H1 (cell line): ENCODE measurements at regions not wholly inside any gene's neighbourhood (a gene's known extent, or its start where the extent isn't known, plus 50 kb on each side); places are given as distances from the start of the nearest gene placed in this dataset.

Experiments used
- CTCF ChIA-PET: fragments of 300-600 bp; sonication (Branson Sonifier 250); formaldehyde crosslinking; loops from one replicate; lab custom pipeline; 2021; ENCODE audit not compliant: partially characterized antibody; lab: Charles Lee
- POLR2A ChIA-PET: fragments of 300-600 bp; sonication (Branson Sonifier 250); formaldehyde crosslinking; loops from one replicate; lab custom pipeline; 2021; ENCODE audit warnings: inconsistent platforms; ENCODE audit not compliant: partially characterized antibody; lab: Charles Lee
- DNase-seq, 2 experiments: peaks; one replicate each; pipeline versions ENCODE4 v3.0.0 to v3.0.0-alpha.2; 2010 to 2022; ENCODE audit warnings: low spot score in 2 of 2, low read depth in 1 of 2, mixed read lengths in 1 of 2
- FAIRE-seq: peaks from 2 replicates; lab custom pipeline; 2011; peaks lifted over from hg19 to GRCh38; lab: Jason Lieb, UNC
- H2AFZ ChIP-seq: 2 replicates; pipeline ENCODE4 v1.8.1; 2012; ENCODE audit warnings: low read length, inconsistent platforms
- H2AK5ac ChIP-seq: 2 replicates; pipeline ENCODE4 v1.6.1; 2013; ENCODE audit warnings: low read depth, low read length
- H2BK120ac ChIP-seq: replicated peaks from 2 replicates; pipeline ENCODE3; 2013; ENCODE audit warnings: low read depth, low read length, inconsistent platforms
- H2BK12ac ChIP-seq: 2 replicates; pipeline ENCODE4 v1.6.1; 2013; ENCODE audit warnings: low read depth, low read length
- H2BK15ac ChIP-seq: 2 replicates; pipeline ENCODE4 v1.6.1; 2013; ENCODE audit warnings: low read length
- H2BK20ac ChIP-seq: 2 replicates; pipeline ENCODE4 v1.6.1; 2013; ENCODE audit warnings: low read length
- H2BK5ac ChIP-seq: 2 replicates; pipeline ENCODE4 v1.6.1; 2013; ENCODE audit warnings: low read depth, low read length
- H3K14ac ChIP-seq: 2 replicates; pipeline ENCODE4 v1.6.1; 2013; ENCODE audit warnings: inconsistent platforms; ENCODE audit not compliant: insufficient read length
- H3K18ac ChIP-seq: 2 replicates; pipeline ENCODE4 v1.6.1; 2013; ENCODE audit warnings: low read length; ENCODE audit errors: extremely low read depth
- H3K23ac ChIP-seq: 2 replicates; pipeline ENCODE4 v1.6.1; 2013; ENCODE audit warnings: inconsistent platforms; ENCODE audit not compliant: insufficient read length
- H3K23me2 ChIP-seq: 2 replicates; pipeline ENCODE4 v1.6.1; 2013; ENCODE audit warnings: low read depth, low read length
- H3K27ac ChIP-seq: 2 replicates; pipeline ENCODE4 v1.6.1; 2011; ENCODE audit warnings: low read depth, low read length, inconsistent platforms
- H3K27me3 ChIP-seq, 4 experiments: replicated peaks in 1 of 4; 1 replicate in 1 of 4; 2 replicates in 3 of 4; pipeline versions ENCODE4 v1.6.1 to v1.8.1; 2011 to 2013; ENCODE audit warnings: low read length in 3 of 4, mild to moderate bottlenecking in 3 of 4, inconsistent platforms in 2 of 4, mixed read lengths in 2 of 4, moderate library complexity in 1 of 4; ENCODE audit not compliant: control insufficient read depth in 3 of 4, insufficient read depth in 3 of 4; ENCODE audit errors: extremely low read depth in 1 of 4
- H3K36me3 ChIP-seq, 4 experiments: 2 replicates each; pipeline versions ENCODE4 v1.6.1 to v1.8.1; 2011 to 2013; ENCODE audit warnings: mild to moderate bottlenecking in 4 of 4, low read length in 3 of 4, moderate library complexity in 2 of 4, control low read depth in 1 of 4, inconsistent platforms in 1 of 4; ENCODE audit not compliant: insufficient read depth in 4 of 4, control insufficient read depth in 2 of 4
- H3K4ac ChIP-seq: replicated peaks from 2 replicates; pipeline ENCODE3; 2013; ENCODE audit warnings: low read length, low read depth, mixed read lengths, inconsistent platforms; ENCODE audit not compliant: insufficient read length
- H3K4me1 ChIP-seq, 4 experiments: replicated peaks in 1 of 4; 1 replicate in 1 of 4; 2 replicates in 3 of 4; pipeline versions ENCODE4 v1.6.1 to v1.8.1; 2011 to 2013; ENCODE audit warnings: low read length in 3 of 4, inconsistent platforms in 2 of 4, mixed read lengths in 1 of 4; ENCODE audit not compliant: insufficient read depth in 4 of 4, control insufficient read depth in 3 of 4
- H3K4me2 ChIP-seq, 2 experiments: 2 replicates each; pipeline versions ENCODE4 v1.6.1 to v1.8.1; 2011 to 2013; ENCODE audit warnings: low read depth in 2 of 2, low read length in 2 of 2, control low read depth in 1 of 2, inconsistent platforms in 1 of 2, mild to moderate bottlenecking in 1 of 2; ENCODE audit not compliant: insufficient read depth in 1 of 2
- H3K4me3 ChIP-seq, 4 experiments: fragments of 200-600, 300-600 bp in 1 of 4; sonication (generic), shearing (Covaris generic), sonication (Bioruptor Twin) in 1 of 4; 2 replicates each; pipeline versions ENCODE4 v1.5.1 to v1.8.1; 2011 to 2016; ENCODE audit warnings: low read length in 4 of 4, low read depth in 3 of 4, control low read depth in 2 of 4, inconsistent platforms in 2 of 4, mild to moderate bottlenecking in 2 of 4, mixed read lengths in 1 of 4, moderate library complexity in 1 of 4; ENCODE audit not compliant: insufficient read depth in 2 of 4; ENCODE audit errors: extremely low read depth in 1 of 4
- H3K56ac ChIP-seq: replicated peaks from 2 replicates; pipeline ENCODE3; 2013; ENCODE audit warnings: low read depth, mild to moderate bottlenecking, mixed read lengths, low read length, inconsistent platforms; ENCODE audit not compliant: insufficient read length
- H3K79me1 ChIP-seq: 2 replicates; pipeline ENCODE4 v1.6.1; 2013; ENCODE audit warnings: low read depth, low read length, control low read depth
- H3K79me2 ChIP-seq, 2 experiments: 2 replicates each; pipeline versions ENCODE4 v1.6.1 to v1.8.1; 2012 to 2013; ENCODE audit warnings: low read length in 2 of 2, mild to moderate bottlenecking in 2 of 2, inconsistent platforms in 1 of 2; ENCODE audit not compliant: insufficient read depth in 2 of 2, control insufficient read depth in 1 of 2
- H3K9ac ChIP-seq, 4 experiments: replicated peaks in 1 of 4; 1 replicate in 1 of 4; 2 replicates in 3 of 4; pipeline versions ENCODE4 v1.6.1 to v1.8.1; 2011 to 2013; ENCODE audit warnings: low read depth in 3 of 4, low read length in 3 of 4, control low read depth in 2 of 4, mild to moderate bottlenecking in 2 of 4, moderate library complexity in 2 of 4, inconsistent platforms in 1 of 4; ENCODE audit errors: extremely low read depth in 1 of 4
- H3K9me3 ChIP-seq, 2 experiments: 2 replicates each; pipeline versions ENCODE4 v1.6.1 to v1.8.1; 2012 to 2013; ENCODE audit warnings: mild to moderate bottlenecking in 2 of 2, moderate library complexity in 2 of 2, control low read depth in 1 of 2, inconsistent platforms in 1 of 2, low read depth in 1 of 2, low read length in 1 of 2, mixed read lengths in 1 of 2; ENCODE audit not compliant: insufficient read depth in 2 of 2
- H4K20me1 ChIP-seq, 2 experiments: replicated peaks in 1 of 2; 2 replicates each; pipeline versions ENCODE3 to v1.8.1; 2011 to 2013; ENCODE audit warnings: inconsistent platforms in 2 of 2, low read length in 2 of 2, mild to moderate bottlenecking in 1 of 2; ENCODE audit not compliant: insufficient read depth in 2 of 2, control insufficient read depth in 1 of 2
- H4K5ac ChIP-seq: 2 replicates; pipeline ENCODE4 v1.6.1; 2013; ENCODE audit warnings: low read length, low read depth, mixed read lengths, inconsistent platforms; ENCODE audit not compliant: insufficient read length
- H4K8ac ChIP-seq: 2 replicates; pipeline ENCODE4 v1.8.0; 2013; ENCODE audit warnings: mild to moderate bottlenecking, moderate library complexity, low read length, inconsistent platforms; ENCODE audit not compliant: insufficient read depth; ENCODE audit errors: extremely low read depth
- H4K91ac ChIP-seq: replicated peaks from 2 replicates; pipeline ENCODE3; 2013; ENCODE audit warnings: low read length, mixed read lengths, inconsistent platforms; ENCODE audit not compliant: insufficient read length
- BRCA1 ChIP-seq: IDR thresholded peaks from 2 replicates; pipeline ENCODE4 v1.6.1; 2012; ENCODE audit warnings: low read depth, low read length, improper control_type of control experiment
- CBX8 ChIP-seq: fragments of 300-800, 300-1000 bp; sonication (generic); IDR thresholded peaks from 2 replicates; pipeline ENCODE4 v1.7.1; 2016; ENCODE audit warnings: low read depth, low read length, borderline replicate concordance
- CHD2 ChIP-seq: IDR thresholded peaks from 2 replicates; pipeline ENCODE4 v1.6.1; 2012; ENCODE audit warnings: low read length, improper control_type of control experiment
- CREB1 ChIP-seq: IDR thresholded peaks from 2 replicates; pipeline ENCODE4 v1.6.1; 2012; ENCODE audit warnings: inconsistent platforms
- EZH2 ChIP-seq: fragments of 200-600 bp; sonication (generic); IDR thresholded peaks from 2 replicates; pipeline ENCODE4 v1.7.1; 2012; ENCODE audit warnings: low read depth, mild to moderate bottlenecking, moderate library complexity, low read length, inconsistent platforms; ENCODE audit not compliant: severe bottlenecking
- HDAC2 ChIP-seq, 2 experiments: fragments of 300-600 bp in 1 of 2; sonication (generic) in 1 of 2; IDR thresholded peaks; 2 replicates each; pipeline ENCODE4 v1.6.1; 2011 to 2012; ENCODE audit warnings: low read depth in 2 of 2, low read length in 2 of 2, mild to moderate bottlenecking in 2 of 2, moderate library complexity in 2 of 2, borderline replicate concordance in 1 of 2, inconsistent platforms in 1 of 2
- KDM5A ChIP-seq: fragments of 200-600 bp; IDR thresholded peaks from 2 replicates; pipeline ENCODE4 v1.7.1; 2012; ENCODE audit warnings: mild to moderate bottlenecking, low read length, inconsistent platforms, mixed read lengths
- MAFK ChIP-seq: IDR thresholded peaks from 2 replicates; pipeline ENCODE4 v1.6.1; 2012; ENCODE audit warnings: low read depth, mild to moderate bottlenecking, improper control_type of control experiment, low read length
- POLR2AphosphoS5 ChIP-seq: IDR thresholded peaks from 2 replicates; pipeline ENCODE4 v1.6.1; 2011; ENCODE audit warnings: low read depth, low read length
- RFX5 ChIP-seq: IDR thresholded peaks from 2 replicates; pipeline ENCODE4 v1.6.1; 2011; ENCODE audit warnings: low read depth, low read length, improper control_type of control experiment, borderline replicate concordance
- SIN3A ChIP-seq, 2 experiments: IDR thresholded peaks in 1 of 2; conservative IDR thresholded peaks in 1 of 2; 2 replicates each; pipeline ENCODE4 v1.6.1; 2011 to 2012; ENCODE audit warnings: low read length in 2 of 2, improper control_type of control experiment in 1 of 2, low read depth in 1 of 2, mild to moderate bottlenecking in 1 of 2
- SIX5 ChIP-seq: IDR thresholded peaks from 2 replicates; pipeline ENCODE4 v1.6.1; 2011; ENCODE audit warnings: mild to moderate bottlenecking, low read depth, low read length
- SP1 ChIP-seq: IDR thresholded peaks from 2 replicates; pipeline ENCODE4 v1.6.1; 2011; ENCODE audit warnings: low read depth, low read length
- SP4 ChIP-seq: IDR thresholded peaks from 2 replicates; pipeline ENCODE4 v1.6.1; 2012; ENCODE audit warnings: low read length, inconsistent platforms
- SRF ChIP-seq: IDR thresholded peaks from 2 replicates; pipeline ENCODE4 v1.6.1; 2011; ENCODE audit warnings: mild to moderate bottlenecking, low read depth, low read length, moderate library complexity
- TAF1 ChIP-seq: IDR thresholded peaks from 2 replicates; pipeline ENCODE4 v1.6.1; 2011; ENCODE audit warnings: mild to moderate bottlenecking, low read depth, low read length
- TCF12 ChIP-seq: IDR thresholded peaks from 2 replicates; pipeline ENCODE4 v1.6.1; 2011; ENCODE audit warnings: low read depth, mild to moderate bottlenecking, low read length
- WGBS, 2 experiments: shearing (Covaris generic) in 1 of 2; methylation state at CpG; one replicate each; pipeline versions ENCODE4 v1.1.6 to v1.1.7; 2013 to 2015; ENCODE audit warnings: low lambda C conversion rate in 2 of 2, mixed read lengths in 2 of 2, inconsistent platforms in 1 of 2, low coverage in 1 of 2, missing lambda C conversion rate in 1 of 2; ENCODE audit not compliant: insufficient replicate concordance in 2 of 2, insufficient coverage in 1 of 2, insufficient read length in 1 of 2; ENCODE audit errors: extremely low coverage in 1 of 2, missing lambda C conversion rate in 1 of 2; 5-methylcytosine and 5-hydroxymethylcytosine counted together

DNA sequence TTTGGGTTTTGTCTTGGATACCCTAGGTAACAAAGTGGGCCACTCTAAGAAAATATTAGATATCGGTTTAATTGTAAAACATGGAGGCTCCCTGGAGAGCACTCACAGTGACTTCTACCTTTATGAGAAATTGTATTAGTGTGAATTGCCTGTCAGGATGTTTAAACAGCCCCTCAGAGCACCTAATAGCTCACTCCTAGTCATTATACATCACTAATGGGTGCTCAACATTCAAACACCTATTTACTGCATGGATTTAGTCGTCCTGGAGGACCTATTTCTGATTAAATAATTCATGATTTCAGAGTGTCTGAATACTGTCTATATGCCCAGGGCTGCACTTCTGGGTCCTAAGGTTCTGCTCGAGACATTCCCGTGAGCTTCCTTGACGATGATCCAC, 430.2 kb upstream of the EEF2KMT start:
- FAIRE-seq: no peak
- CTCF ChIA-PET: interaction anchor here (0.6 to 2.3 kb wide), 4 partner anchors 8 to 105 kb away, joined by 3 to 5 read pairs (median 3); no protein-coding TSS in a partner anchor
- 91% methylated on average over 5 of the region's 5 CpGs; no CpG with 5 or more reads in 1 of the 2 experiments for WGBS, 2 experiments
- TF ChIP-seq TCF12 (no peak), CBX8 (no peak), POLR2AphosphoS5 (no peak), SIN3A (conservative IDR thresholded peaks at IDR 0.05 in 1 of 2, IDR thresholded peaks at IDR 0.05 in 1 of 2; ENCODE audit: low read depth in 1 of 2, low read length in 2 of 2) (no peak), SIX5 (no peak), SP1 (no peak), CREB1 (no peak), CHD2 (no peak), RFX5 (no peak), TAF1 (no peak), SRF (no peak), HDAC2 (IDR thresholded peaks at IDR 0.05; ENCODE audit: borderline replicate concordance in 1 of 2, low read depth in 2 of 2, low read length in 2 of 2) (no peak), KDM5A (no peak), SP4 (no peak), MAFK (no peak), BRCA1 (no peak), EZH2 (no peak)

More for the DNA sequence above, 430.2 kb upstream of the EEF2KMT start:
- Histone ChIP-seq H3K27ac (no peak overlapping the region), H4K8ac (peak overlapping the region; percentile 57; the same call in 1 of the 2 replicates), H3K4me1 (no peaks in the 10 kb centered on the region), H3K4me2 (no peak overlapping the region), H3K27me3 (no peaks in the 10 kb centered on the region), H2BK120ac (no peak overlapping the region), H4K20me1 (no peaks in the 10 kb centered on the region), H2BK20ac (no peak overlapping the region), H3K9me3 (no peaks in the 10 kb centered on the region), H3K23ac (no peak overlapping the region), H3K23me2 (no peaks in the 10 kb centered on the region), H2BK15ac (no peak overlapping the region), H2BK12ac (no peak overlapping the region), H4K91ac (no peak overlapping the region), H2AK5ac (no peak overlapping the region), H3K14ac (no peak overlapping the region), H3K79me2 (no peaks in the 10 kb centered on the region), H3K4me3 (no peak overlapping the region), H3K4ac (no peak overlapping the region), H3K79me1 (no peaks in the 10 kb centered on the region; the same call in 1 of the 2 replicates), H2AFZ (no peak overlapping the region), H3K9ac (no peak overlapping the region), H2BK5ac (no peak overlapping the region), H3K36me3 (no peaks in the 10 kb centered on the region), H4K5ac (no peak overlapping the region), H3K18ac (no peak overlapping the region), H3K56ac (no peak overlapping the region)
- no peak for DNase-seq
- POLR2A ChIA-PET: no interaction called here
